ENCODE measurements at regions not wholly inside any gene's neighbourhood (a gene's known extent, or its start where the extent isn't known, plus 50 kb on each side); places are given as distances from the start of the nearest gene placed in this dataset.
"Not testable (repeated sequence)": the region's sequence is repeated elsewhere in the genome, so short reads cannot be mapped to it uniquely, and the experiment has no call there.

DNA sequence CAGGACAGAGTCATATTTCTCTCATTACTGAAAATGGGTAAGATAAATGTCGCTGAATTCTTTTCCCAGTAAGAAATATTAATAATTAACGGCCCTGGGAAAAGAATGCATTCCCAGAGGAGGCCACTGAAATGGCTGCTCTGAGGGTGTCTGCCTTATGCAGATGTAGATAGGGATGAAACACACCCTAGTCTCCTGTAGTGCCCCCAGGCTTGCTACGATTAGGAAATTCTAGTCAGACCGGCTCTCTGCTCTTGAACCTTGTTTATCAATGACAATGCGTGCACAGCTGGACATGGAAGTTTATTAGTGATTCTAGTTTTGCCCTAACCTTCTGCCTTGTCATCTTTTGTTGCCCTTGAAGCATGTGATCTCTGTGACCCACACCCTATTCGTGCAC, 291.1 kb downstream of the ZNF248 start:
- ATAC-seq: no peak

DNA sequence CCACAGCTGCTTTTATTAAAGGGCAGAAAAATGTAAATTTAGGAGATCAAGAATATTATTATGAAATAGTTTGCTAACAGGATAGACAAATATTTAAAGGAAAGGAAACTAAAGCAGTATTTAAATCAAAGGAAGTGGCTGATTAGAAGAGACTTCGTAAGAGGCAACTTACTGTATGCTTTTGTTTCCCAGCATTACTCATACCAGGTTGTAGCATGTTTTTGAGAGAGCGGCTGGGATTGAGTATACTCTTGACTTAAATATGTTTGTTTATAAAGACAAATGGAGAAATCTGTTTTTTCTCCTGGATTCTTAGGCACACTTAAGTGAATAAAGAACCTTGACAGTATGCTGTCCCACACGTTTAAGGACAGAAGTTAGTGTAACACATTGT, 293.7 kb downstream of the ZNF248 start:
- ATAC-seq: no peak

GRCh38 chr10:37563107-37563714, 294.2 kb downstream of the ZNF248 start:
- no peak for ATAC-seq

DNA sequence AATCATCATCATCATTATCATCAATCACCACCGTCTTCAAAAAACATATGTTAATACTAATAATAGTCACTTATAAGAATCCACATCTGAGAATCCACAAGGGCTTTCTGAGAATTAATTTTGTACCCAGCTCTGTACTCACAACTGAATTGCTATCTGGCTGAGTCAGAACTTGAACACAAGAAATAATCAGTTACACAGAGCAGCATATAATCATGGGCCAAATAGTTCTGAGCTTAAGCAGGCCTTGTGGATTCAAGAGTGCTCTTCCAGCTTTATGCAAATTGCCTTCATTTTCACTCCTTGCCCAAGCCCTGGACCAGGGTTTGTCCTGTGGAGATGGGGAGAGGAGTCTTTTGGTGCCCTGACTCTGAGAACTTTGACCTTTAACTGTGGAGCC, 304.5 kb downstream of the ZNF248 start:
- no peak for ATAC-seq

GRCh38 chr10:37549054-37549453, 308.4 kb downstream of the ZNF248 start:
- no peak for ATAC-seq

DNA sequence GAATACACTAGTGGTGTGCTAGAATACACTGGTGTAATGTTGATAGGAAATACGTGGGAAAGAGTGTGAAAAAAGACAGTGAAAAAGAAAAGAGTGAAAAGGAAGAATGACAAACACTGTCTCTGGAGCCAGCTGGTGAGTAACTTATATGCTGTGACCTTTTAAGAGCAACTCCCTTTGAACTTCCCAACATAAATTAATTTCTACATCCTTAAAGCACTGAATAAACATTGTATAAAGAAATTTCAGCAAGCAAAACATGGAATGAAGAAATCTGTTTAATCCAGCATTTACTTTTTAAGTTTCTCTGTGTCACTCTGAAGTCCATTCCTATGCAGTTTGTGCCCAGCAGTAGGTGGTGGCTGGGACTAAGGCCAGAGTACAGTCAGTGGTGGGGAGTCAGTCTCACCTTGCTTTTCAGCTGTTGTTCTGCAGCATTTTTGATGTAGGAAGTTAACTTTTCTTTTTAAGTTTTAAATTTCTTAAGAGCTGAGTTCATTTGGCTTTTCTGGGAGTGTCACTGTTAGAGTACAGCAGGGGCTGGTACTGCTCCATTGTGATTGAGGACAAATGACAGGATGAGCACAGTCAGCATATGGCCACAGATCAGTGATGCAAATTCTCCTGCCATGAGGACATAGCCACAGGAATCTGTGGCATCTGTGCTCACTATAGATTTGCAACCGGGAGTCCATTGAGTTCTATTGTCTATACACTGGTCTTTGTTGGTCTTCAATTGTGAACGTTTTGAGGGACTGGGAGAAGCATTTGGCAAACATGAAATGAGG, 321.8 kb downstream of the ZNF248 start:
- no peak for ATAC-seq

GRCh38 chr10:37534166-37534565, 323.2 kb downstream of the ZNF248 start:
- no peak for ATAC-seq

DNA sequence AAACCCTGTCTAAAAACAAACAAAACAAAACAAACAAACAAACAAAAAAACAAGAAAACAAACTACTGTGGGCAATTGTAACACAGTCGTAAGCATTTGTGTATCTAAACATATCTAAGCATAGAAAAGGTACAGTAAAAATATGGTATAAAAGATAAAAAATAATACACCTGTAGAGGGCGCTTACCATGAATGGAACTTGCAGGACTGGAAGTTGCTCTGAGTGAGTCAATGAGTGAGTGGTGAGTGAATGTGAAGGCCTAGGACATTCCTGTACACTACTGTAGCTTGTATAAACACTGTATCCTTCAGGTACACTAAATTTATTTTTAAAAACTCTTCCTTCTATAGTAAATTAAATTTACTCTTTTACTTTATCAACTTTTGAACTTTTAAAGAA, 332.0 kb downstream of the ZNF248 start:
- not testable (repeated sequence) for ATAC-seq

GRCh38 chr10:37520488-37520887, 336.9 kb downstream of the ZNF248 start:
- no peak for ATAC-seq

DNA sequence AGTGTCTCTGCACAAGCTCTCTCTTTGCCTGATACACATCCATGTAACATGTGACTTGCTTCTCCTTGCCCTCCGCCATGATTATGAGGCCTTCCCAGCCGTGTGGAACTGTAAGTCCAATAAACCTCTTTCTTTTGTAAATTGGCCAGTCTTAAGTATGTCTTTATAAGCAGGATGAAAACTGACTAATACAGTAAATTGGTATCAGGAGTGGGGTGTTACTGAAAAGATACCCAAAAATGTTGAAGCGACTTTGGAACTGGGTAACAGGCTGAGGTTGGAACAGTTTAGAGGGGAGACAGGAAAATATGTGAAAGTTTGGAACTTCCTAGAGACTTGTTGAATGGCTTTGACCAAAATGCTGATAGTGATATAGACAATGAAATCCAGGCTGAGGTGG, 346.9 kb downstream of the ZNF248 start:
- not testable (repeated sequence) for ATAC-seq

DNA sequence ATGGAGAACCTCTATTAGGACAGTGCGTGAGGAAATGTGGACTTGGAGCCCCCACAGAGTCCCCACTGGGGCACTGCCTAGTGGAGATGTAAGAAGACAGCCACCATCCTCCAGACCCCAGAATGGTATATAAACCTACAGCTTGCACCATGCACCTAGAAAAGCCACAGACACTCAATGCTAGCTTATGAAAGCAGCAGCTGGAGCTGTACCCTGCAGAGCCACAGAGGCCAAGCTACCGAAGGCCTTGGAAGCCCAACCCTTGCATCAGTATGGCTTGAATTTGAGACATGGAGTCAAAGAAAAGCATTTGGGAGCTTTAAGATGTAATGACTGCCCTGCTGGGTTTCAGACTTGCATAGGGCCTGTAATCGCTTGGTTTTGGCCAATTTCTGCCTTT, 361.3 kb downstream of the ZNF248 start:
- no peak for ATAC-seq

GRCh38 chr10:37495415-37495814, 362.0 kb downstream of the ZNF248 start:
- ATAC-seq: no peak

DNA sequence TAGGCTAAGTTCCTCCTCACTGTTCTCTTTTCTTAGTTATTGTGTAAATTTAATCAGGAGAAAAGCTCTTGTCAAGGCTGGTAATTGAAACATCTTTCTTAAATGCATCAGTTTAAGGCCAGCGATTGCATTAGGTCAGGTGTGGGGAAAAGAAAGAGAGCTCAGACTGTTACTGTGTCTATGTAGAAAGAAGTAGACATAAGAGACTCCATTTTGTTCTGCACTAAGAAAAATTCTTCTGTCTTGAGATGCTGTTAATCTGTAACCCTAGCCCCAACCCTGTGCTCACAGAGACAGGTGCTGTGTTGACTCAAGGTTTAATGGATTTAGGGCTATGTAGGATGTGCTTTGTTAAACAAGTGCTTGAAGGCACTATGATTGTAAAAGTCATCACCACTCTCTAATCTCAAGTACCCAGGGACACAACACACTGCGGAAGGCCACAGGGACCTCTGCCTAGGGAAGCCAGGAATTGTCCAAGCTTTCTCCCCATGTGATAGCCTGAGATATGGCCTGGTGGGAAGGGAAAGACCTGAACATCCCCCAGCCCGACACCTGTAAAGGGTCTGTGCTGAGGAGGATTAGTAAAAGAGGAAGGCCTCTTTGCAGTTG, 364.1 kb downstream of the ZNF248 start:
- not testable (repeated sequence) for ATAC-seq

DNA sequence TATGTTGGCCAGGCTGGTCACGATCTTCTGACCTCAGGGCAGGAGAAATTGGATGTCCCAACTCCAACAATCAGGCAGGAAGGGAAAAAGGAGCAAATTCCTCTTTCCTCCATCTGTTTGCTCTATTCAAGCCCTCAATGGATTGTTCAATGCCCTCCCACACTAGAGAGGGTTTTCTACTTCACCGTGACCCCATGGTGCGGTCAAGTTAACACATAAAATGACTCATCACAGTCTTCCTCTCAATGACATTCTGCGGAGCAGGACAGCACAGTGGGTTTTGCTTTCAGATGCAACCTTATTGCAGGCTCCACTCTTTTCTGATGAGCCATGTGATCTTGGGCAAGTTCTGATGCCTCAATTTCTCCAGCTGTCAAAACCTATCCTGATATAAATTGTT, 364.9 kb downstream of the ANKRD30A start:
- ATAC-seq: no peak

DNA sequence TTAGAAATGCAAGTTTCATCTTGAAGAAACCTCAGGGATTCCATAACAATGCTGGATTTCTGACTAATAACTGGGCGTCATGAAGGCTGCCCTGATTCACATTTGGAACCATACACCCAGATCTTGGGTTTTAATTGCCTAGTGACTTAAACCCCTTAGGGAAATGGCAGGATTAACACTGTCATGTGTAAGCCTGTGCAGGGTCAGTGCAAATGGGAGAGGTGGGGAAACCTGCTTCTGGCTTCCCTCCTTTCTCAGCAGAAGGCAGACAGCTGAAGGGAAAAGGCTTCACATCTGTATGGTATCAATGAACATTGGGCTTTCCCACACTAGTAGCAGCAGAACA, 364.2 kb downstream of the ANKRD30A start:
- no peak for ATAC-seq

- no peak for ATAC-seq
Measured at GRCh38 chr10:37488792-37489657, 363.6 kb downstream of the ANKRD30A start.

GRCh38 chr10:37480596-37480995, 355.2 kb downstream of the ANKRD30A start:
- not testable (repeated sequence) for ATAC-seq

DNA sequence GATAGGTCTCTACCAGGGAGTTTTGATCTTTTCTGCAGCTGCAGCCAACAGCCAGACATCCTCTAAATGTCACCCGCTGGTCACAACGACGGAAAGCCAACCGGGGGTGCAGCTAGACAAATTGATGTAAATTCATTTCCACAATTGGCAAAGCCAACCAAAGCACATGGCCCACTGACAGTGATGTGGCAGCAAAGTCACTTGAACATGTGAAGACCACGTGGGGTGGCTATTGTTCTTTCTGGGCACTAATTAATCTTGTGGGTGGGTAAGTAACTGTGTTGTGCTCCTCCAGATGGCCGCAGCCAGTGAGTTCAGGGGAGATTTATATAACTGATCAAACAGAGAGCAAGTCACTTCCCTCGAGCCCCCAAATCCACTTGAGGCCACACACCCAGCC, 354.1 kb downstream of the ANKRD30A start:
- ATAC-seq: no peak

DNA sequence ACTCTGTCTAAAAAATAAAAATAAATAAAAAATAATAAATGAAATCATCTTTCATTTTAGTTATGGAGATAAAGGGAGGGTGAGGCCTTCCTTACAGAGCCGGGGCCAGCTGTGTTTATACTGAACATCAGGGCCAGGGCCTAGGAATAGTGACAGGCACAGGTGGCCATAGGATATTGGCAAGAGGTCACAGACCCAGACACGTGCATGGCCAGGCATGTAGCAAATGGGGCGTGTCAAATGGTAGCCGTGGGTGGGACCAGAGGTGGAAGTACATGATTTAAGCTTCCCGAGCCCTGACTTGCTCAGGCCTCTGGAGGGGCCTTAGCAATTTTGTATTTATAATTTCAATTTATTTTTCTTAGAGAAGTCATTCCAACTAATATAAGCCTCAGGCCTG, 353.0 kb downstream of the ANKRD30A start:
- no peak for ATAC-seq

GRCh38 chr10:37476285-37476684, 350.9 kb downstream of the ANKRD30A start:
- no peak for ATAC-seq

DNA sequence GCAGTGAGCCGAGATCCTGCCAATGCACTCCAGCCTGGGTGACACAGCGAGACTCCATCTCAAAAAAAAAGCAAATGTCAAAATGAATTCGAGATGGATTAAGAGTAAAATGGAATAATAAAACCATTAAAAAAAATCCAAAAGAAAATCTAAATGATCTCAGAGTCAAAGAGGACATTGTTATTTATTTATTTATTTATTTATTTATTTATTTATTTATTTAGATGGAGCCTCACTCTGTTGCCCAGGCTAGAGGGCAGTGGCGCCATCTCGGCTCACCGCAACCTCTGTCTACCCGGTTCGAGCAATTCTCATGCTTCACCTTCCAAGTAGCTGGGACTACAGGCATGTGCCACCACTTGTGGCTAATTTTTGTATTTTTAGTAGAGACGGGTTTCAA, 349.2 kb downstream of the ANKRD30A start:
- ATAC-seq: no peak

GRCh38 chr10:37473906-37474305, 348.5 kb downstream of the ANKRD30A start:
- ATAC-seq: no peak

DNA sequence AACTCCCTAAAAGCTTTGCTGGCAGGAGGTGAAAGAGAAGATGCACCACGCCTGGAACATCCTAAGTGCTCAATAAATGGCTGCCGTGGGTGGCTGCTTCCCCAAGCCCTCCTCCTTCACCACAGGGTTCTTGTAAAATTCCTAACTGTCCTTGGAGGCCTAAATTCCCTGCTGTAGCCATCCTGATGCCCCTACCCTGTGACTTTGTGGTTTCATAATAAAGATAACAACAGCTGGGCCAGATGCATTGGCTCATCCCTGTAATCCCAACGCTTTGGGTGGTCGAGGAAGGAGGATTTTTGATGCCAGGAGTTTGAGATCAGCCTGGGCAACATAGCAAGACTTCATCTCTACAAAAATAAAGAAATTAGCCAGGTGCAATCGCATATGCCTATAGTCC, 341.8 kb downstream of the ANKRD30A start:
- ATAC-seq: no peak
